ENCODE measurements at regions not wholly inside any gene's neighbourhood (a gene's known extent, or its start where the extent isn't known, plus 50 kb on each side); places are given as distances from the start of the nearest gene placed in this dataset.
A peak's percentile ranks its signal among the peaks of the same experiment; 100 is the strongest.

- no peak for DNase-seq
- in situ Hi-C loops (cut with HindIII; ENCODE audit: low pct_ligation_motif_present, low pct_unique_long_range_greater_than_20kb, low sequenced_read_pairs) = no loop called here
Observed at GRCh38 chr3:54071601-54072000, 50.8 kb upstream of the CACNA2D3 start.

GRCh38 chr3:54069961-54070360 lies 52.4 kb upstream of the CACNA2D3 start:
- in situ Hi-C loops (cut with HindIII; ENCODE audit: low pct_ligation_motif_present, low pct_unique_long_range_greater_than_20kb, low sequenced_read_pairs) = no loop called here
- no peak for DNase-seq

- in situ Hi-C loops (cut with HindIII; ENCODE audit: low pct_ligation_motif_present, low pct_unique_long_range_greater_than_20kb, low sequenced_read_pairs) = no loop called here
- no peak for DNase-seq
Observed at GRCh38 chr3:54067055-54067698, 55.2 kb upstream of the CACNA2D3 start.

- in situ Hi-C loops (cut with HindIII; ENCODE audit: low pct_ligation_motif_present, low pct_unique_long_range_greater_than_20kb, low sequenced_read_pairs) = no loop called here
- no peak for DNase-seq
Observed at GRCh38 chr3:54066253-54066652, 56.1 kb upstream of the CACNA2D3 start.

GRCh38 chr3:54065586-54065985 lies 56.8 kb upstream of the CACNA2D3 start:
- no peak for DNase-seq
- in situ Hi-C loops (cut with HindIII; ENCODE audit: low pct_ligation_motif_present, low pct_unique_long_range_greater_than_20kb, low sequenced_read_pairs) = no loop called here

GRCh38 chr3:54065140-54065539 lies 57.2 kb upstream of the CACNA2D3 start:
- in situ Hi-C loops (cut with HindIII; ENCODE audit: low pct_ligation_motif_present, low pct_unique_long_range_greater_than_20kb, low sequenced_read_pairs) = no loop called here
- DNase-seq = no peak

- in situ Hi-C loops (cut with HindIII; ENCODE audit: low pct_ligation_motif_present, low pct_unique_long_range_greater_than_20kb, low sequenced_read_pairs) = no loop called here
- DNase-seq = no peak
Observed at GRCh38 chr3:54064486-54064885, 57.9 kb upstream of the CACNA2D3 start.

- no peak for DNase-seq
- in situ Hi-C loops (cut with HindIII; ENCODE audit: low pct_ligation_motif_present, low pct_unique_long_range_greater_than_20kb, low sequenced_read_pairs) = no loop called here
Observed at GRCh38 chr3:54062546-54062945, 59.8 kb upstream of the CACNA2D3 start.

- no peak for DNase-seq
- in situ Hi-C loops (cut with HindIII; ENCODE audit: low pct_ligation_motif_present, low pct_unique_long_range_greater_than_20kb, low sequenced_read_pairs) = no loop called here
Observed at GRCh38 chr3:54056521-54056920, 65.8 kb upstream of the CACNA2D3 start.

GRCh38 chr3:54053882-54054281 lies 68.5 kb upstream of the CACNA2D3 start:
- DNase-seq = no peak

GRCh38 chr3:54053211-54053610 lies 69.1 kb upstream of the CACNA2D3 start:
- in situ Hi-C loops (cut with HindIII; ENCODE audit: low pct_ligation_motif_present, low pct_unique_long_range_greater_than_20kb, low sequenced_read_pairs) = no loop called here
- DNase-seq = no peak

More at GRCh38 chr3:54053882-54054281, 68.5 kb upstream of the CACNA2D3 start:
- in situ Hi-C loops (cut with HindIII; ENCODE audit: low pct_ligation_motif_present, low pct_unique_long_range_greater_than_20kb, low sequenced_read_pairs) = no loop called here

- DNase-seq = no peak
- in situ Hi-C loops (cut with HindIII; ENCODE audit: low pct_ligation_motif_present, low pct_unique_long_range_greater_than_20kb, low sequenced_read_pairs) = no loop called here
Observed at GRCh38 chr3:54047568-54047967, 74.8 kb upstream of the CACNA2D3 start.

- in situ Hi-C loops (cut with HindIII; ENCODE audit: low pct_ligation_motif_present, low pct_unique_long_range_greater_than_20kb, low sequenced_read_pairs) = no loop called here
- peak; percentile 88 for DNase-seq
Observed at GRCh38 chr3:54046641-54047214, 75.6 kb upstream of the CACNA2D3 start.

- no peak for DNase-seq
- in situ Hi-C loops (cut with HindIII; ENCODE audit: low pct_ligation_motif_present, low pct_unique_long_range_greater_than_20kb, low sequenced_read_pairs) = no loop called here
Observed at GRCh38 chr3:54045061-54045815, 77.1 kb upstream of the CACNA2D3 start.

- no peak for DNase-seq
- in situ Hi-C loops (cut with HindIII; ENCODE audit: low pct_ligation_motif_present, low pct_unique_long_range_greater_than_20kb, low sequenced_read_pairs) = no loop called here
Observed at GRCh38 chr3:54042259-54042823, 80.0 kb upstream of the CACNA2D3 start.

- in situ Hi-C loops (cut with HindIII; ENCODE audit: low pct_ligation_motif_present, low pct_unique_long_range_greater_than_20kb, low sequenced_read_pairs) = no loop called here
- no peak for DNase-seq
Observed at GRCh38 chr3:54040476-54040875, 81.9 kb upstream of the CACNA2D3 start.

- no peak for DNase-seq
- in situ Hi-C loops (cut with HindIII; ENCODE audit: low pct_ligation_motif_present, low pct_unique_long_range_greater_than_20kb, low sequenced_read_pairs) = no loop called here
Observed at GRCh38 chr3:54038391-54038790, 84.0 kb upstream of the CACNA2D3 start.

- no peak for DNase-seq
- in situ Hi-C loops (cut with HindIII; ENCODE audit: low pct_ligation_motif_present, low pct_unique_long_range_greater_than_20kb, low sequenced_read_pairs) = no loop called here
Observed at GRCh38 chr3:54036543-54036942, 85.8 kb upstream of the CACNA2D3 start.

- DNase-seq = no peak
- in situ Hi-C loops (cut with HindIII; ENCODE audit: low pct_ligation_motif_present, low pct_unique_long_range_greater_than_20kb, low sequenced_read_pairs) = no loop called here
Observed at GRCh38 chr3:54034971-54035370, 87.4 kb upstream of the CACNA2D3 start.

- DNase-seq = no peak
- in situ Hi-C loops (cut with HindIII; ENCODE audit: low pct_ligation_motif_present, low pct_unique_long_range_greater_than_20kb, low sequenced_read_pairs) = no loop called here
Observed at GRCh38 chr3:54033761-54034160, 88.6 kb upstream of the CACNA2D3 start.

All from ACHN (cell line).